ENCODE measurements at regions not wholly inside any gene's neighbourhood (a gene's known extent, or its start where the extent isn't known, plus 50 kb on each side); places are given as distances from the start of the nearest gene placed in this dataset.
"Not testable (repeated sequence)": the region's sequence is repeated elsewhere in the genome, so short reads cannot be mapped to it uniquely, and the experiment has no call there.

DNA sequence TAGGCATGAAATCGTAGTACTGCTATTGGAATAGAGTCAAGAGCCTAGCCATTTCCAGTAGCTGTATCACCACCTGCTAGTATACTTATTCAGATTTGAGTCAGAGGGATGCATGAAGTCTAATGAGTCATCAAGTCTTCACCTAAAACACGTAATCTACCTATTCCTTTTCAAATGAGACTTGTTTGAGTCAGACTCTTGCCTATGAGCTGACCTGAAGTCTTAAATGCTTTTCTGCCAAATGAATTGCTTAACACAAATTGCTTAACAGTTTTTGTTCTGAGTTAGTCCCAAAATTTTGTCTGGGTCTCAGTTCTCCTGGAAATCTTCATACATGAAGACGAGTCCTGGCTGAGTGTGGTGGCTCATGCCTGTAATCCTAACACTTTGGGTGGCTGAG, 165.2 kb downstream of the GNAT3 start:
- DNase-seq, result peak; percentile 45

DNA sequence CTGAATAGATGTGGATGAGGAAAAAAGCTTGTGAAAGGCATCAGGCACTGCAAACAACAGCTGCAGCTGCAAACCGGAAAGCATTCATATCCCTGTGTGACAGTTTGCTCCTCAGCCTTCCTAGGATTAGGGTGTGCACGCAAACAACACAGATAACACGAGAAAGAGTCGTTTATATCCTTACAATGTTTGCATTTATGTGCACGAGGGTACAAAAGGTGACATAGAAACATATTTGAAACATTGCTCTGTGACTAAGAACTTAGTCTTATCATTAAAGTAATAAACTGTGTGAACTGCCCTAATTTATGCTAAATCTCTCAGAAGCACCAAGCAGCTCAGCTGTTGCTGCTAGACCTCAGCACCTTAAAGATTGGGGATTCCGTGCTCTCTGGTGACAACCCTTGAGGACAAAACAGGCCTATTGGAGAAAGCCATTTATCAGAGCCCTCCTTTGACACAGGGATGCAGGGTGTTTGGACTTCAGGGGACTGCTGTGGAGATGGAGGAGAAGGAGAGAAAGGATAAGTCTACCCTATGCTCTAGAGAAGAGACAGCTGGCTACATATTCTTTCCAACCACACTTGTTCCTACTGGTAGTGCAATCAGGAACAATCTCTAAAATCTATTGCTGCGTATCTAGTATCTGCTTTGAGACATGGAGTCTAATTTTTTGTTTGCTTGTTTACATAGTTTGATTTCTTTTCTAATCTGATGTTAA, 176.2 kb downstream of the GNAT3 start:
- DNase-seq, result peak; percentile 95

DNA sequence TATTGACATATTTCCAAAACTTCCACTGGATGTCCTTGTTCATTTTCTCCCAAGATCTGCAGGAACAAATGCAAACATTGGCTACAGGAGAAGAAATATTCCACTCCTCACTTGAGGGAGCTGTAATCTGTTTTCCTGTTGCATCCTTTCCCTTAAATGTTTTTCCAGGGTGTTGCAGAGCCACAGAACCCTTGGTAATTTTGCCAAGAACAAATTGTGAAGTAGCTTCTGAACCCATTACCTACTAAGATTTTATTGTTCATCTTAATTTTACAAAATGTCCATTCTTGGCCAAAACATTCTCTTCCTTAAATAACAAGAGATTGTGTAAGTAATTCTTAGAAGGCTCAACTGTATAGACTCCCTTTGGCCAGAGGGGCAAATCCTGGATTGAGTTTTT, 177.0 kb downstream of the GNAT3 start:
- DNase-seq, result peak; percentile 51

DNA sequence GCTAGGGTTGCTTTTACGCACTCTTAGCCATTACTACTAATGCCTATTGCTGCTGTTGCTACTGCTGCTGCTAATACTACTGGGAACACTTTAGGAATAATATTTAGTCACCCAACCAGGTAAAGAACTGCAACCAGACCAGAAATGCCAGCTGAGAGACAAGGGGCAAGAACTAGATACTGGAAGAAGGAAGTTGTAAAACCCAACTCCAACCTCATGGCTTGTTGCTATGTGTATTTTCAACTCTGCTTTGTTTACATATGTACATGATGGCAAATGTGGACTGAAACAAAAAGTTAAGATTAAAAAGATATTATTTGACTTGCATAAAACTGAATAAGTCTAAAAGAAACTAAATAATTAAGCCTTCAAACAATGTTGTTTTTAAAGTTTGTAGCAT, 177.7 kb downstream of the GNAT3 start:
- DNase-seq, result peak; percentile 71

DNA sequence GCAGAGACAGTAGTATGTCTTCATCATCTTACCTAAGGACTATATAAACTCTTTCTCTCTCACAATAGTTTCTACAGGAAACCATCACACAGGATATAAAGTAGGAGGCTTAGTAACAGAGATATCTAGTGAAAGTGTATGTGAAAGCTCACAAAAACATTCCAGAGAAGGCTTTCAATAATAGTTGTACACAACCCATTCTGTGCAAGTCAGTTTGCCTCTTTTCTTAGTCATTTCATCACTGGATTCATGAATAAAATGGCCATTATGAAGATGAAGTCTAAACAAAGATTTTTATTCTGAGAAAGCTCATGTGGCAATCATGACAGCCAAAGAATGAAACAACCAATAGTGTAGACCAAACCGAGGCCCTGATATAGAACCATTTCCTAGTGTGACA, 178.8 kb downstream of the GNAT3 start:
- DNase-seq, result no peak

DNA sequence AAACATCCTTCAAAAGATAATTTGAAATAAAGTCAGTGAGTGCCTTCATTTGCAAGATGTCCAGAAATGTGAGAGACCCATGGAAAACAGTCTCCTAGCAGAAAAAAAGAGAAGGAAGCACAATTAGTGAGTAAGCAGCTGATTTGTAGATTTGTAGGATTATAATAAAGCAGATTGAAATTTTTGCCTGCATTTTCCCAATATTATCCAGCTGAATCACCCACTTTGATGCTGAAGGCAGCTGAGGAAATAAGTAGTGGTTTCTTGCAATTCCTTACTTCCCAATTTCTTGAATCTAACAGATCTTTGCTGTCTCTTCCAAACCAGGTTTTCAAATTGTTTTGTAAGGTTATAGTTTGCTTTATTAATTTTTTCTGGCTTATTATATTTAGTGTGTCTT, 181.4 kb downstream of the GNAT3 start:
- DNase-seq, result no peak

DNA sequence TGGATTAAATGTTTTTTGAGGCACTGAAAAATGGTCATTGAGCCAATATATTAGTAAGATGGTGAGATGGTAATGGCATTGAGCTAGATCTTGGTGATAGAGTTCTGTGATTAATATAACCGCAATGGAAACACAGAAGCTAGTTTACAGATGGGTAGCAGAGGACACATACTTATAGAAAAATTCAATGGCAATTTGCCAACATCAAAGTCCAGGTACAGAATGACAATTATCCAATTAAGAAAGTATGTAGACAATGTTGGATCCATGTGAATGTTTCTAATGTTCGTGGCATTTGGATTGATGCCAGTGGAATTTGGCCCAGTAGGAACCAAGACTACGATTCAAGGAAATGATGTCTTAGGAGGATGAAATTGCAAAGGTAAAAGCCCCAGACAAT, 187.8 kb downstream of the GNAT3 start:
- DNase-seq, result no peak

DNA sequence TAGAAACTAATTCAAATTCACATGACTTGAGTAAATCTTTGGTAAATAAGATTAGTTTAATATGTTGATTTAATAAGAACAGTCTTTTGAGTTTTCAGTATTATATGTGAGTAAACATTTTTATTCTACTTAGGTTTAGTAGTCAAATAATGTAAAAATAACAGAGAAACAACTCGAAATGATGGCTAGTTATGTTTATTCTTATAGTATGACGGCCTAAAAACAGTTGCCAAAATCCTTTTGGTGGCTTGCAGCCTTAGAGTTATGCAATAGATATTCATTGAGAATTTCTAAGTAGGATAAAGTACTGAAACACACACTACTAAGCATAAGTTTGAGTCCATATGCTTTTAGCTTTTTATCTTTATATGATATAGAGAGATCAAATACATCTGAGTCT, 184.8 kb downstream of the GNAI1 start:
- no peak for DNase-seq

DNA sequence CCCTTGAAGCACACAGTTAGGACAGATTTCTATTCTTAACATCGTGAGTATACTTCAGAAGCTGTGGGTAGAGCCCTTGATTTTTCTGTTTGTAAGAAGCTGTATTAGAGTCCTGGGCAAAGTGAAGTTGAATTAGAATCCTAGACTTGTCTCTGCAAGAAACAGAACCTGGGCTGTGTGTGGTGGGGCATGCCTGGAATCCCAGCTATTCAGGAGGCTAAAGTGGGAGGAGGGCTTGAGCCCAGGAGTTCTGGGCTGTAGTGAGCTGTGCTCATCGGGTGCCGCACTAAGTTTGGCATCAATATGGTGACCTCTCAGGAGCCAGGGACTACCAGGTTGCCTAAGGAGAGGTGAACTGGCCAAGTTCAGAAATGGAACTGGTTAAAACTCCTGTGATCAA, 183.4 kb downstream of the GNAI1 start:
- no peak for DNase-seq

DNA sequence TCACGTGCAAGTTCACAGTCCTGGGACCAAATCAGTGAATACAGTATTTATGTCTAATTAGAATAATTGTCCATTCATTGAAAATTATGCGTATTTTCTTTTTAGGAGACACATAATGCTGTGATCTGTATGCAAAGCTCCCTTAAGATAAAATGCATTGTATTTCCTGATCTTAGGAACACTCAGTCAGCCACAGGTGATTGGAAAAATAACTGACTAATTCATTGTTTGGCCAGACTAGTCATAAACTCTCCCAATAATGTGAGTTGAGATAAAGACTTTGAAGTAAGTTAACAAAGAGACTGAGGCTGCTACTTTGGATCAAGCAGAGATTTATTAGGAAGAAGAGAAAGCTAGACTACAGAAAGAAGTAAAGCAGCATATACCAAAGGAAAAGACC, 182.2 kb downstream of the GNAI1 start:
- no peak for DNase-seq

DNA sequence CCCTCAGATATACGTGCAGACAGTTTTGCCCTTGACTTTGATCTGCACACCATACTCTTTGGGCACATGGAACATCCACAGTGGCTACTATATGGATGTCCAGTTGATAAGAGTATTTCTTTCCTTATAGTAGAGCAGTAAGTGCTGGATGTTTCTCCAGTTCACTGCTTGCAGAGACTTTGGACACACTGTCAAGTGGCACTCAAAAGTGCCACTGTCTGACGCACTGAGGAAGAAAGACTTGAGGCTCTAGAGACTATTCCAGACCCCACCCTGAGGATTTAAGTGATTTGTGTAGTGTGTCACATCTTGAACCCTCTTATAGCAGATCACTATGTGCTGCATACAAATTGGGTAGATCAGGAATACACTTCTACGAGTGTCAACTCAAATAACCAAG, 179.1 kb downstream of the GNAI1 start:
- DNase-seq, result no peak

DNA sequence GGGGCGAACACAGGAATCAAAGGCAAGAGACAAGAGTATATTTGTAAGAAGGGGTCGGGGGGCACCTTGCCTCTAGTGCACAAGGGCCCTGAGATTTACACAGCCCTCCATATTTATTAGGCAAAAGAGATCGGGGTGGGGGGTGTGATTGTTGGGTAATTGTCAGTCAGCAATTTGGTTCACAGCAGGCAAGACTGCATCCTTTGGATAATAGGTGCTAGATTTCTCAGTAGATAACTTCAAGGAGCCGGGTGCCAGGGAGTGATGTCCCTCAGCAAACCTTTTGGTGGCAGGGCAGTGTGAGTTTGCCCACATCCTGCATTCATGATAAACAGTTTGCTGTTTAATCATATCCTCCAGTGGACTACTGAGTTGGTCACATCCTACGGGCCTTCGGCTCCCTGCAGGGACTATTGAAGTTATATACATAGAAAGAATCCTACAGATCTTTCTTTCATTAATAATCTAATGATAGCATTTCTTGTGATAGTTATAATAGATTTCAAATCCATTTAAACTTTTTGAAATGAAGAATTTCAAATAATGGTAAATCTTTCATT, 178.5 kb downstream of the GNAI1 start:
- DNase-seq, result no peak

DNA sequence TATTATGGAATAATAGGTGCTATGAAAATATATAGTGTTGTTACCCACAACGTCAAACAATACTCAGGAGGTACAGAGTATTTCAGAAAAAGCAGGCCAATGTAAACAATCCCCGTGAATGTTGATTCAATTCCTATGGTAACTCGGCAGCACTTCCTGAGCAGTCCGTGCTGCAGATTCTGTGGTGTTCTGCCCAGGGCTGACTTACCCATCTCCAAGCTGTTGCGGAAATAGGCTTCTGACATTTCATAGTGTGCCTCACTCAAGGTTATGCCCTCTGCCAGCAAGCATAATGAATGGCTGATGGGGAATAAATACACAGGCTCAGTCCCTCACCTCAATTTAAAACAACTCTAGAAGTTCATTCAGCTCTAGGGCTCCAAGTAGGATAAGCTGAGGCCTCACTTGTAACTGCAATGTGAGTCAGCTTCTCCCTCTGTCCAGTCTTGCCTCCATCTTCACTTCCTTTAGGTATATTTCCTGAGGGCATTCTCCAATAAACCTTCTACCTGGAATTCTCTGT, 177.6 kb downstream of the GNAI1 start:
- peak; percentile 98 for DNase-seq

DNA sequence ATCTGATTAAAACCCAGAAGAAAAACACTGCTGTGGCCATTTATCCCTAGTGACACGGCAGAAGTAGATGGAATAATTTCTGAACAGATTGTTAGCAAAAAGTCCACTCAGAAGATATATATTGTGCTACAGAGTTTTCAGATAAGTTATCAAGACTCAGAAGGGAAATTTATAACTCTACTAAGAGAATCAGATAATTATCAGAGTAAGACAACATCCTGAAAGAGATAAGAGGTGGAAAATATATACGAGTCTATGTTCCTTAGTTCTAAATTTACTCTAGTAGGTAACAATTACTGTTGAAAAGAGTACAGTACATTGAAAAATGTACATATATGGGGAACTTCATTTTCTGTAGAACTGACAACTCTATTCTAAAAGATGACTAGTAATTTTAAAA, 176.7 kb downstream of the GNAI1 start:
- DNase-seq, result no peak

DNA sequence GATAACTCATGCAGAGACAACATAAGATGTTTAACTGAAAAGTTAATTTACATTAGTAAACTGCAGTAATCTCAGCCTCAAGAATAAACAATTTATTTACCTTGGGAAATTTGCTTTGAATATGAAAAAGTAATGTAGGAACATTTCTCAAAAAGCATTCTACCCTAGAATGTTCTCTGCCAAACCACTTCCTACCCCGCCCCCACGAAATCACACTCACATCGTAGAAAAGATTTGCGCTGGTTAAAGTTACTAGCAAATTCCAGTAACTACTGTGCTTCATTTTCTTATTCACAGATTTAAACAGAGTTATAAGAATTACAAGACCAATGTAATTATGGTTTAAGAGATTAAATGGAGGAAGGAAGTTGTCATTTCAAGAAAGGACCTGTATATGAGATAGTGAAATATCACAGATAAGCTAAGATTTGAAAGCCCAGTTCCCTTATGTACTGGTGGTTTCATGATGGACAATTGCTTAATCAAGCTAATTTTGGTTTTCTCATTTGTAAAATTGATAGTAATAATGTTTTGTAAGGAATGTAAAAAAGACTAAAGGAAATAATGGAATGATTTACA, 175.4 kb downstream of the GNAI1 start:
- DNase-seq, result no peak

DNA sequence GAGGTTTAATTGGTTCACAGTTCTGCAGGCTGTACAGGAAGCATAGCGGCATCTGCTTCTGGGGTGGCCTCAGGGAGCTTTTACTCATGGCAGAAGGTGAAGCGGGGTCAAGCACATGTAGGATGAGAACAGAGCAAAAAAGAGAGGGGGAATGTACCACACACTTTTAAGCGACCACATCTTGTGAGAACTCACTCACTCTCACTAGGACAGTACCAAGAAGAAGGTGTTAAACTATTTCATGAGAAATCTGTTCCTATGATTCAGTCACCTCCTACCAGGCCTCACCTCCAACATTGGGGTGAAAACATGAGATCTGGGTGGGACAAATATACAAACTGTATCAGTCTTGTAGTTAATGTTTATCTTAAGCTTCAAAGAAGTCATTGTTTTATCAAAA, 174.7 kb downstream of the GNAI1 start:
- no peak for DNase-seq

DNA sequence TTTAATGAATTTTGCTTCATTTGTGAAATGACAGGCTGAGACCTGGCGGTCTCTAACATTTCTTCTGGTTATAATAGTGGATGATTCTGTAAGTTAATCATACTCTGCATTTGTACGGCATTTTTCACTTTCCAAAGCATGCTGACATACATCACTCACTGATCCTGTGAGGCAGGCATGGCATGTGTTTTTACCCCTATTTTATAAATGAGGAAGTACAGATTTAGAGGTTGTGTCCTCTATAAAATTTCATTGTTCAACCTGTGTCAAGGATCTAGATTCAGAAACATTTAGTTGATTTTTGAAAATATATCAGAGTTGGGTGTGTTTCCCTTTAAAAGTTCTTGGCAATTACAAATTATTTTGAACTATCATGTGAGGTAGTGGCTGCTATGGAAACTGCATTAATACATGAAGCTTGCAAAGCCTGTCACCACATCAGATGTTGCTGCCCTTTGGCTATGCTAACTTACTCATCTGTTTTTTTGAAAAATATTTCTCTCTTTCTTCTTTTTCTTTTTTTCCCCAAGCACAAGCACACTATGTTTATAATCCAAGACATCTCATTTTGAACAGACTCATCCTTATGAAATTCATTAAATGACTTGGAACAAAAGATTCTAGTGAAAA, 172.7 kb downstream of the GNAI1 start:
- DNase-seq, result peak; percentile 43

DNA sequence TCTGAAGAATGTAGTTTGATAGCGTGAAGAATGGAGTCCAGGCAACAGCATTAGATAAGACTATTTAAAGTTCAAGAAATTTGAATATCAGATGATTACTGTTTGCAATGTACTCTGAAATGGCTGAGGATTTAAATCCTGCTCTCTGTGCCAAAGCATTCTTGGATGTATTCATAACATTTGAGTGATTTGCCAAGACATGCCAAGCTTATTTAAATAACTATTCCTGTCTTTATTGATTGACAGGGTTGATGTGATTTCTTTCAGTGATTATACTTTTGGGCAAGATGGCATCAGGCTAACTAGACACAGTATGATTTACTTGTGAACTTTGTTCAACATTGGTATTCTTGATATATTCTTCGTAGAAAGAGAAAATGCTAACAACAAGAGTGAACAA, 168.7 kb downstream of the GNAI1 start:
- DNase-seq, result no peak

DNA sequence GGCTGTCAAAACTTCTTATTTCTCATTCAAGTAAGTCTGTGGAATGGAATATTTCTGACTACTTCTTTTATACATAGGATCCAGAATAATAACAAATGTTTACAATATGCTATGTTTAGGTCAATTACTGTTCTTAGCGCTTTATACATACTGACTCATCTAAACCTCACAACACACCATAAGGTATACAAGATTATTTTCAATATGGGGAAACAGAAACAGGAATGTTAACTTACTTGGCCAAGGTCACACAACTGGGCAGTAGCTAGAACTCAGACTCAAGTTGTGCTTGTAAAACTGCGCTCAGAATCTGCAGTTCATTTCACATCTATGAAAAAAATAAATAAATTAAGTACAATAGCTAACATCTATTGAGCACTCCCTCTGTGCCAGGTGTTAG, 168.0 kb downstream of the GNAI1 start:
- no peak for DNase-seq

DNA sequence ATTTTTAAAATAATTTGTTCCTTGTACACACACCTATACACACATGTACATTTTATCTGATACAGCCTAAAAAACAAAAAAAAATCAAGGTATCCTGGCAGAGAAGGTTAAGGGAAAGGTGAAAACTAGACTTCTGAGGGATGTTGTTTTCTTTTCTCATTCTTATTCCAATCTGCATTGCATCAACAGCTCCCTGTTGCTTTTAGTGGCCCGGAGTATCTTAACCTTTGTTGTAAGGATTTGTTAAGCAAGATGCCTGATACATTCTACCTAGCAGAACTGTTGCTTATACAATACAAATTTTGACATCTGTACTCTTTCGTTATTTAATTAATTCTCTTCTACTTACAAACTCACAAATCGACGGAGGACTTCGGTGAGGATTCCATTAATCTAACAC, 167.4 kb downstream of the GNAI1 start:
- no peak for DNase-seq

DNA sequence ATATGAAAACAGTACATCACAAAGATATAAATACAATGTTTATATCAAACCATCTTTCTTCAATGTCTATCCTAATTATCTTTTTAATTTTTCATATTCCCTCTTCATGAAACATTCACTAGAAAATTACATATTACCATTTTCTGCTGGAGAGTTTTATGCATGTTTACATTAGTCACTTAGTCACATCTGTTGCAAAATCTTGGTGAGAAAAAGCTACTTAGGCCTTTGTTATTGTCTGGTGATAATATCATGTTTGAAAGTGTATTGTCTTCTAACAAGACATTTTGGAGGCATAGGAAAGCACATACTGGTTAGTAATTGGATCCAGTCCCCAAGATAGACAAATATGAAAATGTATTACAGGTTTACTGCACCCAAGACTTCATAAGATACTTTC, 163.6 kb downstream of the GNAI1 start:
- no peak for DNase-seq

DNA sequence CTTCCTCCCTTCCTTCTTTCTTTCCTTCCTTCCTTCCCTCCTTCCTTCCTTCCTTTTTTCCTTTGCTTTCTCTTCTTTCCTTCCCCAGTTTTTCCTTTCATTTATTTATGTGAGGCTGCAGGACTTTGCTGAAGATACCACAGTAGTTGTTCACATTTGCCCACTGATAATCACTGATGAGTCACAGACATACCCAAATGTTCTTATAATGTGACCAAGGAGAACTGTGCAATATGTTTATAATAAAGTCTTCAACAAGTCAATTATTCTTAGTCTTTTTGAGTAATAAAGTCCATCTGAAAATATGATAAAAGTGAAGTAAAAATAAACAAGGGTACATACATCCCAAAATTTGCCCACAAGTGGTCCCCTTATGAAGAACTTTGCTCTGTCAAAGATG, 159.7 kb downstream of the GNAI1 start:
- no peak for DNase-seq

DNA sequence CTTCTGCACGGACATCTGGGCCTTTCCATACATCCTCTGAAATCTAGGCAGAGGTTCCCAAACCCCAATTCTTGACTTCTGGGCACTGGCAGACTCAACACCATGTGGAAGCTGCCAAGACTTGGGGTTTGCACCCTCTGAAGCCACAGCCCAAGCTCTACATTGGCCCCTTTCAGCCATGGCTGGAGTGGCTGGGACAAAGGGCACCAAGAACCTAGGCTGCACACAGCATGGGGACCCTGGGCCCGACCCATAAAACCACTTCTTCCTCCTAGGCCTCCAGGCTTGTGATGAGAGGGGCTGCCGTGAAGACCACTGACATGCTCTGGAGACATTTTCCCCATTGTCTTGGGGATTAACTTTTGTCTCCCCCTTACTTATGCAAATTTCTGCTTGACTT, 158.0 kb downstream of the GNAI1 start:
- DNase-seq, result not testable (repeated sequence)
